ENCODE measurements at regions not wholly inside any gene's neighbourhood (a gene's known extent, or its start where the extent isn't known, plus 50 kb on each side); places are given as distances from the start of the nearest gene placed in this dataset.
"Not testable (repeated sequence)": the region's sequence is repeated elsewhere in the genome, so short reads cannot be mapped to it uniquely, and the experiment has no call there.

DNA sequence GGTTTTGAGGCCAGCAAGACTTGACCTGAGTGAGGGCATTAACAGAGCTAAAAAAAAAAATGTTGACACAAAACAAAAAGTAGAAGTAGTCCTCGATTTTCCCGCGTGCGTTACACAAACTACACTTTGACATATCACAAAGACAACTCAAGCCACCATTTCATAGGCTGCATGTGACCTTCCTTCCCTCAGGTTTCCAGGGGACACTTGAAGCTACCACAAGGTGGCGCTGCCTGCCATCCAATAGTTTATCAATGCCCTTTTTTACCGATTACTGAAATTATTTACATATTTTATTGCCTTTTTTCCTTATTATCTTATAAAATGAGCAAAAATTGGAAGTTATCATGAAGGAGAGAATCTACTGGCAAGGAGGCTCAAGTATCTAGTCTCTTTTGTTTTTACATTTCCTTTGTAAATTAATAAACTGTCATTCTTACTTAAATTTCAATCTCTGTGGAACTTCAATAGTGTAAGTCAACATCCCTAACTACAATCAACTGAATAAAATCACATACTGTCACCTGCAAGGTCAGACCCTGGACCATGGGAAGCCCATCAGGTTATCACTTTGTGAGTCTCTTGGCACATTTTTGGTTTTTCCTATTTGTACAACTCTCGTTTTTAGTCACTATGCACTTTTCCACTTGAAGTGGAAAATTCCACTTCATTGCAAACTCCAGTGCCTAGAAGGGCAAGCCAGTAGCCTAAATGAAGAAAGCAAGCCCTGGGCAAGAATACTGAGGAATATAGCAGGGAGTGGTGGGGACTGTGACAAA, 84.6 kb upstream of the CPSF6 start:
- DNase-seq (ENCODE audit: low spot score) (peak; percentile 83), ATAC-seq (peak; percentile 73)
- intact Hi-C loops (cut with DNase I), result no loop called here

- intact Hi-C loops (cut with DNase I), result no loop called here
- DNase-seq (ENCODE audit: low spot score) (peak; percentile 93), ATAC-seq (peak; percentile 91)
Measured at GRCh38 chr12:69157023-69157655, 82.2 kb upstream of the CPSF6 start.

GRCh38 chr12:69161829-69162228, 77.5 kb upstream of the CPSF6 start:
- DNase-seq (ENCODE audit: low spot score), result no peak
- intact Hi-C loops (cut with DNase I), result no loop called here
- no peak for ATAC-seq

DNA sequence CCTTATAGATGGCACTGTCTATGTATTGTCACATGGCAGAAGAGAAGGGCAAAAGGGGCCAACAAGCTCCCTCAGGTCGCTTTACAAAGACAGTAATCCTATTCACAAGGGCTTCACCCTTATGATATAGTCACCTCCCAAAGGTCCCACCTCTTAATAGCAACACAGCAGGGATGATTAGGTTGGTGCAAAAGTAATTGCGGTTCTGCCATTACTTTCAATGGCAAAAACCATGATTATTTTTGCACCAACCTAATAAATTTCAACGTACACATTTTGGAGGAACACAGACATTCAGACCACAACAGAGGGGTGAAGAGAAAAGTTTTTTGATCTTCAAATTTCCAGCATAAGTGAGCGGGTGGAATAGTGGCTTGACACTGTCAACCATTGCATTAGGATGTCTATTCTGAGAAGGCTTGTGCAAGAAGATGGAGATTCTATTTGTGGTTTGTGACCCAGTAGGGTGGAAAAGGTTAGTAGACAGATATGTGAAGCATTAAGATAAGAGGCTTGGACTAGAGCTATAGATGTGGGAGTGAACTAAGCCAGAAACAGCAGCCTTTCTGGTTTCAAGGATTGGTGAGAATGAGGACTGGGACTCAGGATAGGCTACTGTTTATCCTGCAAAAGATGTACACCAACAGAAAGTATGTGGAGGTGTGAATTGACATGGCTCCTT, 75.5 kb upstream of the CPSF6 start:
- intact Hi-C loops (cut with DNase I), result no loop called here
- ATAC-seq (no peak), DNase-seq (ENCODE audit: low spot score) (no peak)

DNA sequence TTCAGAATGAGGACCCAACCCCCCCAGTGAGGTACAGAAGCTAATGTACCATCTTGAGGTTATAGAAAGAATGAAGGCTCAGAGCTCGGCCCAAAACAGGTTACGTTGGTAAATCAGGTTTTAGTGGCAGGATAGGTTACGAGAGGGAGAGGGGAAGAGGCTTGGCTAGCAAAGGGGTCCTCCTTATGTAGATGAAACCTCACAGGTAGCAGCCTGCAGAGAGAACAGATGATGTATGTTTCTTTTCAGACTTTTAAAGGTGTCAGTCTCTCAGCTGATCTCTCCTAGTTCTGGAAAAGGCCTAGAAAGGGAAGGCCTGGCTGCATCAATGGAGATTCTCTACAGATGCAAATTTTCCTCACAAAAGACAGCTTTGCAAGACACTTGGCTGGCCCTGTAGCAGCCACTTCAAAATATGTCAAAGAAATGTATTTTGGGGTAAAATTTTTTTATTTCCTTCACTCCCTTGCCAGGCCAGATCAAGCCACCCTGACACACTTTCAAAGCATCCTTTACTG, 71.7 kb upstream of the CPSF6 start:
- intact Hi-C loops (cut with DNase I), result no loop called here
- DNase-seq (ENCODE audit: low spot score), result no peak
- no peak for ATAC-seq

- intact Hi-C loops (cut with DNase I), result no loop called here
- DNase-seq (ENCODE audit: low spot score), result no peak
- no peak for ATAC-seq
Measured at GRCh38 chr12:69168363-69168762, 71.0 kb upstream of the CPSF6 start.

DNA sequence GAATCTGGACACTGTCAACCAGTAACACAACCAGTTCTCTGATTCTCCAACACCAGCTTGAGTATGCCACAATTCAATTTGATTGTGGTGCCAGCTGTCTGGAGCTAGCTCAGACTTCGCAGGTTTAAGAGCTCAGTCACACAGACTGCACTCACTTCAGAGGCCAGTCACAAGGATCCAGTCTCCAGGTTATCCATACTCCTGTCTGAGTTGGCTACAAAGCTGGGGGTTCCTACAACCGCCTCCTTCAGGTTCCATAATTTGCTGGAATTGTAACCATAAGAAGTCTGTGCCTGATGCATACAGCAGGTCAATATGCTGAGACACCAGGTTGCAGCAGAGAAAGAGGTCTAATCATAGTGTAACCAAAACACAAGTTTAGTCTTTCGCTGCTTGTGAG, 70.5 kb upstream of the CPSF6 start:
- DNase-seq (ENCODE audit: low spot score) (no peak), ATAC-seq (no peak)
- intact Hi-C loops (cut with DNase I), result no loop called here

DNA sequence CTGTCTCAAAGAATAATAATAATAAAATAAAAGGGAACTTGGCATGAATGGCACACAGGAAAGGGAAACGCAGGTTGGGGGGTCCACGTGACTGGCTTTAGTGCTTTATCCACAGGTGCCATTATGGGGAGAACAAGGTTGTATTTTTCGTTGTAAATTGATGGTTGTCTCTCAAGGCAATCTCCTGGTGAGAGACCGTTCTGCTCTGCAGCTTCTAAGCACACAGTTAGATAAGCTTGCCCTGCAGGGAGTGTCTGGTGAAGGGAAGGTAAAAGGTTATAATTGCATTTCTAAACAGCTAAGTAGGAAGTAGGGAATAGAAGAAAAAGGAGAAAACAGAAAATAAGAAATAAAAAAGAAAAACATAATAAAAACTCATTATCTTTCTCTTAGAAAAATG, 69.1 kb upstream of the CPSF6 start:
- intact Hi-C loops (cut with DNase I), result no loop called here
- no peak for ATAC-seq

DNA sequence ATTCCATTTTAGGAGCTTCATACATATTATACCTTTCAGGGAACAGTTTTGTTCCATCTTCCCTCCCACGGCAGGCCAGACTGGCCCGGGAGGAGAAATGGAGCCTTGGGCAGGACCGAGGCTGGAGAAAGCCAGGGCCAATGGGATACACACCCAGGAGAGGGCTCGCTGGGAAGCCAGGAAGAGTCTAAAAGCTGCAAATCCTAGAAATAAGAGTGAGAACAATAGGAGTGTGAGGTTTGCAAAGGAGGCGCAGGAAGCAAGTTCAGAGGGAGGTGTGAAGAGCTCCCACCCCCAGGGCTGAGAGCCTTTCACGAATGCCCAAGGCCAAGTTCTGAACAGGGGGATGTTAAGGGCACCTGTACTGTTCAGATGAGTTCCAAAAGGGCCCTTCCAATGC, 67.5 kb upstream of the CPSF6 start:
- ATAC-seq, result no peak
- intact Hi-C loops (cut with DNase I), result no loop called here
- no peak for DNase-seq (ENCODE audit: low spot score)

More for the DNA sequence above, 69.1 kb upstream of the CPSF6 start:
- DNase-seq (ENCODE audit: low spot score), result no peak

DNA sequence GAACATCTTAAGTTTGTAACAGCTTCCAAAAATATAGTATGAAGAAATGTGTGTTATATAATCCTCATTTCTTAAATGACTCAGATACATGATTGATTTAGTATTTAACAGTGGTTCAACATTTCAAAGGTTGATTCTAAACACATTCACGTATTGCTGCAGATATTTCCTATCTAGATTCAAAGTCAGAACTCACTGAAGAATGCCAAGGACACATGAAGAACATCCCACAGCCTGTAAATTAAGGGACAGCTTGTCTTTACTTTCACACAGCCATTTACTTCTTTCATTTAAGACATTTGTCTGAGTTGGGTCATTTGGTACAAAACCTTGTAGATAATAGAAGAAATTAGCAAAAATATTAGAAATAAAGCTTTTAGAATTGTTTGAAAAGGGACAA, 66.9 kb upstream of the CPSF6 start:
- ATAC-seq (no peak), DNase-seq (ENCODE audit: low spot score) (no peak)
- intact Hi-C loops (cut with DNase I), result no loop called here

DNA sequence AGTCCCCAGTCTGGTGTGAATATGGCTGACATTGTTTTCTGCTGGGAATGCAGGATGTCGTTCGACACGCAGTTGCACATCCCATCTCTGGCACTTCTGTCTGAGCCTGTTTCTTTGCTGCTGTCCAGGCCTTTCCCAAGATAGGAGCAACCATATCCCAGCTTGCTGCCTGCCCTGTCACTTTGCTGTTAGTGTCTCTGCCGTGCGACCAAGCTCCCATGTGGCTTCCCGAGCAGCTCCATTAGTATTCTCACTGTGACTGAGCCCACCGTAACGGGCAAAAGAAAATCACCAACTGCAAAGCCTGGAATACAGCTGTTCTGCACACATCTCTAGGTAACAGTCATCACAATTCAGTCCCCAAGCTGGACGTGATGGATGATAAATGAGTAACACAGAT, 66.0 kb upstream of the CPSF6 start:
- DNase-seq (ENCODE audit: low spot score) (no peak), ATAC-seq (no peak)
- intact Hi-C loops (cut with DNase I), result no loop called here

GRCh38 chr12:69179786-69180185, 59.6 kb upstream of the CPSF6 start:
- DNase-seq (ENCODE audit: low spot score) (no peak), ATAC-seq (no peak)
- intact Hi-C loops (cut with DNase I), result no loop called here

- DNase-seq (ENCODE audit: low spot score); ATAC-seq; intact Hi-C loops (cut with DNase I): not testable (repeated sequence)
Measured at GRCh38 chr12:69187572-69187971, 51.8 kb upstream of the CPSF6 start.

- DNase-seq (ENCODE audit: low spot score) (no peak), ATAC-seq (no peak)
- intact Hi-C loops (cut with DNase I), result no loop called here
Measured at GRCh38 chr12:69189378-69189978, 49.9 kb upstream of the CPSF6 start.
